NT2/D1 (cell line): ENCODE measurements at regions not wholly inside any gene's neighbourhood (a gene's known extent, or its start where the extent isn't known, plus 50 kb on each side); places are given as distances from the start of the nearest gene placed in this dataset.

ENCODE experiments used
- YY1 ChIP-seq: IDR thresholded peaks from 2 replicates; pipeline ENCODE4 v1.6.1; 2011; ENCODE audit not compliant: insufficient read length, insufficient read depth
- ZNF274 ChIP-seq: IDR thresholded peaks from 2 replicates; pipeline ENCODE4 v1.6.1; 2011; ENCODE audit warnings: mild to moderate bottlenecking, low read depth, low read length

DNA sequence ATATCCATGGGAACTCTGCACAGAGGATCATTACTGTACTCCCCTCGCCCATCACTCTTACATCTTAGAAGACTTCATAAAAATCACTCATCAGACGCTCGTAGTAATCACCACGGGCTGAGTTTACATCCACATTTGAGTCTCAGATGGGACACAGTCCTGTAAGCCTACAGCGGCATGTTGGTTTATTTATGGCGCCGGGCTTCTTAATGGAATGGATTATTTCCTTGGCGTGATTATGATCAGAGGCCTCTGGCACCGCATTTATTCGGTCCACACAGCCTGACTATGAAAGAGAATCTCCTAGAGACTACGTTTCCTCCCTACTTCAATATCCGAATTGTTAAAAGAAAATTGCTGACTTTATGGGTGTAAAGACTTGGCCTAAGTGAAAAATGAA, 123.5 kb upstream of the FRMD4A start:
- TF ChIP-seq YY1: no peak
- TF ChIP-seq ZNF274: no peak
